ENCODE measurements at regions not wholly inside any gene's neighbourhood (a gene's known extent, or its start where the extent isn't known, plus 50 kb on each side); places are given as distances from the start of the nearest gene placed in this dataset.

DNA sequence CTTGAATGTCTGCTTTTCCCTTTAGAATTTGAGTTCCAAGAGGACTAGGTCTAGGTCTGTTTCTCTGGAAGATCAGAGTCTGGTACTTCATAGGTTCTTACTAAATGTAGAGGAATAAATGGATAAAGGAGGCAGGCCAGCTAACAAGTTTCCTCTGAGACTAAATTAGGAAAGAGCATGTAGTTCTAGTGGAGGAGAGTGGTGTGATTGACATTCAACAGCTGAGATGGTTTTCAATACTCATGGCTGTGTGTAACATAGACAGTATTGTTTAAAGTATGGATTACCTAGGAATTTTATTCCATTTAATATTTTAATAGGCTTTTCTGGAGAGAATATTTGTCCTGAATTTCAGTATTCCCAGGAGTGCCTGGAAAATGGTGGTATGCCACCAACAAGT is 364.7 kb downstream of the METTL15 start:
- H3K4me3 ChIP-seq (ENCODE audit: low read depth, low read length), result no peak overlapping the region
- no peak for DNase-seq (ENCODE audit: low read depth)
- TF ChIP-seq, protein P1, sequence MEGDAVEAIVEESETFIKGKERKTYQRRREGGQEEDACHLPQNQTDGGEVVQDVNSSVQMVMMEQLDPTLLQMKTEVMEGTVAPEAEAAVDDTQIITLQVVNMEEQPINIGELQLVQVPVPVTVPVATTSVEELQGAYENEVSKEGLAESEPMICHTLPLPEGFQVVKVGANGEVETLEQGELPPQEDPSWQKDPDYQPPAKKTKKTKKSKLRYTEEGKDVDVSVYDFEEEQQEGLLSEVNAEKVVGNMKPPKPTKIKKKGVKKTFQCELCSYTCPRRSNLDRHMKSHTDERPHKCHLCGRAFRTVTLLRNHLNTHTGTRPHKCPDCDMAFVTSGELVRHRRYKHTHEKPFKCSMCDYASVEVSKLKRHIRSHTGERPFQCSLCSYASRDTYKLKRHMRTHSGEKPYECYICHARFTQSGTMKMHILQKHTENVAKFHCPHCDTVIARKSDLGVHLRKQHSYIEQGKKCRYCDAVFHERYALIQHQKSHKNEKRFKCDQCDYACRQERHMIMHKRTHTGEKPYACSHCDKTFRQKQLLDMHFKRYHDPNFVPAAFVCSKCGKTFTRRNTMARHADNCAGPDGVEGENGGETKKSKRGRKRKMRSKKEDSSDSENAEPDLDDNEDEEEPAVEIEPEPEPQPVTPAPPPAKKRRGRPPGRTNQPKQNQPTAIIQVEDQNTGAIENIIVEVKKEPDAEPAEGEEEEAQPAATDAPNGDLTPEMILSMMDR (conservative IDR thresholded peaks at IDR 0.05; ENCODE audit: low read depth, low read length), result no peak

DNA sequence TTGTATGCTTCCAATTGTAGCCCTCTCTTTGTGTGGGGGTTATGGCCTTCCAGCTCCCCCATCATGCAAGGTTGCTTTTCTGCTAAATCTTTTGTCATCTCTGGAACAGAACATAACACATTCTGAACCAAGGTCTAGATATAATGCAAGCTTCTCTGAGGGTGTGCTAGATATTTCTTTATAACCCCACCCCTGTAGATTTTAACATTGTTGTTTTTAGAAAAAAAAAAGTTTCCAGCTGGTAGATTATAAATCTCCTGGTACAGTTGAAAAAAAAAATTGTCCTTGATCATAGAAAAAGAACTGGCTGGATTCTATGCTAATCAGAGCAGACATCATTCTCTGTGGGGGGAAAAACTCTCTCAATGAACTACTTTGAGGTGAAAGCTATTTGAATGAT is 363.3 kb downstream of the METTL15 start:
- no peak overlapping the region for H3K4me3 ChIP-seq (ENCODE audit: low read depth, low read length)
- no peak for DNase-seq (ENCODE audit: low read depth)
- TF ChIP-seq, protein P1 (conservative IDR thresholded peaks at IDR 0.05; ENCODE audit: low read depth, low read length), result no peak

DNA sequence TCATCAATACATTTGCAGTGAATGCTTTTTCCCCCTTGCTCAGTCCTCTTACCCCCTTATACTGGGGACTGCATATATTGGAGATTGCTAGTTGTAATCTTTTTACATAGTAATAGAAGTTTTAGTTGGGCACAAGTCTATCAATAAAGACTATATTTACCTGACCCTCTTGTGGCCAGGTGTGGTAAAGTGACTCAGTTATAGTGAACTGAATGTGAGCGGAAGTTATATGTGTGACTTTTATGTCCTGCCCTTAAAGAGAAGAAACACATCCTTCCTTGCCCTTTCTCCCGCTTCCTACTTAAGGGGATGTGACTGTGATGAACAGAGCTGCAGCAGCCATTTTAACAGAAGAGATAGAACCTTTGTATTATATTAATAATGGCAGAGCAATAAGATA is 362.0 kb downstream of the METTL15 start:
- no peak for DNase-seq (ENCODE audit: low read depth)
- no peak overlapping the region for H3K4me3 ChIP-seq (ENCODE audit: low read depth, low read length)
- TF ChIP-seq, protein P1 (conservative IDR thresholded peaks at IDR 0.05; ENCODE audit: low read depth, low read length), result no peak

DNA sequence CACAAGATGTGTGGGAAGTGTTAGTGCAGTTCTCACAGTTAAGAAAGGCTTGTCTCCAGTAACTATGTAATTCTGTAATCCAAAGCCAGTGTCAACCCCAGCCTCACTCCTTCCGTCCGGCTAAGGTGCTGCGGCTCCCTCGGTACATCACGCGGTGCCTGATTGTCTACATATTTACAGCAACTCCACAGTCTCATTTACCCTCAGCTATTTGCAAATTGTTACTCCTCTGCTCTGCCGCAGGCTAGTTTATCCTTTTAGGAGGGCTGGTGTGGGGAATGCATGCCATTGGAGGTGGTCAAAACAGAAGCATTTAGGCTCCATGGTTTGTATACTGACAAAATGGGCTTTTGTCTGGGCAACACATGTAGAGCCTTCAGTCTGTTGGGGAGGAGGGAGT is 358.3 kb downstream of the METTL15 start:
- DNase-seq (ENCODE audit: low read depth), result no peak
- no peak overlapping the region for H3K4me3 ChIP-seq (ENCODE audit: low read depth, low read length)
- TF ChIP-seq, protein P1 (conservative IDR thresholded peaks at IDR 0.05; ENCODE audit: low read depth, low read length), result no peak

DNA sequence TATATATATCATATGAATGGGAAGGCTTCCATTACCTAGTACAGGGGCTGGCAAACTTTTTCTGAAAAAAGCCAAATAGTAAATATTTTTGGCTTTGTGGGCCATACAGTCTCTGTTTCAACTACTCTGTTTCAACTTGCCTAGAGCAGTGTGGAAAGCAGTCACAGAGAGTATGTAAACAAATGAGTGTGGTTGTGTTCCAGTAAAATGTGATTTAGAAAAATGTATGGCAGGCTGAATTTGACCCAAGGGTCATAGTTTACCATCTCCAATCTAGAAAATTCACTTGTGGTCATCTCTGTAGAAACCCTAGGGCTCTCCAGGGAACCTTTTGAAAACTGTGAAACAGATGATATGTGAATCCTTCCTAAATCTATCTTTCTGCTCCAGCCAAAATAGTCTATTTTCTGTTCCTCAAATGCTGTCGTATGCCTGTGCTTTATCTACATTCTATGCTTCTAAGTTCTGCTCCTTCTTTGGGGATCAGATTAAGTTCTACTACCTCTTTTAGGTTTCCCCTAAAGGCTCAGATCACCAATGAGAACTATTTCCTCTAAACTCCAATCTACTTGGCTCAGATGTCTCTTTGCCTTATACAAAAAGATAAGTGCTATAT is 356.2 kb downstream of the METTL15 start:
- H3K4me3 ChIP-seq (ENCODE audit: low read depth, low read length), result no peak overlapping the region
- peak; percentile 90 for DNase-seq (ENCODE audit: low read depth)
- TF ChIP-seq, protein P1 (conservative IDR thresholded peaks at IDR 0.05; ENCODE audit: low read depth, low read length), result no peak

DNA sequence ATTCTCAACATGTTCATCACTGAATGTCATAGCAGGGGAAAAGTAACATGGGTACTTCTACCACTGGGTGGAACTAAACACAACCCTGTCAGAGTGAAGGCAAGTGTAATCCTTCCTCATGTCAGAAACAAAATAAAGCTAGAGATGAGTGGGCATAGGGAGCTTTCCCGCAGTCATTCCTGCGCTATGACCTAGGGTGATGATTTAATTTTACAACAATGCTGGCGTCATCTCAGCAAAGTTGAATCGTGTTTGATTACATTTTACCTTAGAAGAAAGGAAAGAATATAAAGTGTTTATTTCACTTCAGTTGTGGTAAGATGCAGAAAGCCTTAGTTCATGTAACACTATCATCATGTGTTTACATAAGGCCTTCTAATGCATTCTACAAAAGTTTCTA is 355.6 kb downstream of the METTL15 start:
- no peak overlapping the region for H3K4me3 ChIP-seq (ENCODE audit: low read depth, low read length)
- peak; percentile 71 for DNase-seq (ENCODE audit: low read depth)
- TF ChIP-seq, protein P1 (conservative IDR thresholded peaks at IDR 0.05; ENCODE audit: low read depth, low read length), result peak; percentile 11

DNA sequence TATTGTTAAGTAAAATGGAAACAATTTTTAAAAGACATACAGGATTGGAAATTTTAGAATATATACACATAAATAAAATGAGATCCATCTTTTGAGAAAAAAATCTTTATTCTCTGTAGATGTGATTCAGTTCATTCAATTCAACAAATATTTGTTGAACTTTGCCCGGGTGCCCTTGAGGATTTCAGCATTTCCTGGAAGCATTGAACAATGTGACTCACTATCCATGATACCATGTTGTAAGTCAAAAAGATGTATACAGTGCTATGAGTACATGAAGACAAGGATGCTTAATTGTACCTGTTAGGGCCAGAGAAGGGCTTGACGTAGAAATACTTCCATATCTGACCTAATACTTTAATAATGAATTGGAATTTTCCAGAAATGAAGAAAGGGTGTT is 353.7 kb downstream of the METTL15 start:
- TF ChIP-seq, protein P1 (conservative IDR thresholded peaks at IDR 0.05; ENCODE audit: low read depth, low read length), result no peak
- peak; percentile 20 for DNase-seq (ENCODE audit: low read depth)
- no peak overlapping the region for H3K4me3 ChIP-seq (ENCODE audit: low read depth, low read length)

All from choroid plexus epithelial cell (primary cell).